Caco-2 (cell line): ENCODE measurements at regions not wholly inside any gene's neighbourhood (a gene's known extent, or its start where the extent isn't known, plus 50 kb on each side); places are given as distances from the start of the nearest gene placed in this dataset.

Experiments used
- BruUV-seq: library from RNA; stranded (reverse); fragments of 400-500 nt; replicated peaks from 2 replicates; lab custom pipeline; 2021; lab: Mats Ljungman, UMichigan
- CTCF ChIA-PET: fragments of 300-600 bp; sonication (Branson Sonifier 250); formaldehyde crosslinking; loops from one replicate; lab custom pipeline; 2022; ENCODE audit warnings: antibody characterized with exemption; lab: Charles Lee
- POLR2A ChIA-PET: fragments of 300-600 bp; sonication (Branson Sonifier 250); formaldehyde crosslinking; loops from one replicate; lab custom pipeline; 2022; ENCODE audit warnings: antibody characterized with exemption; lab: Charles Lee
- DNase-seq, 2 experiments: peaks; one replicate each; pipeline versions ENCODE4 v3.0.0 to v3.0.0-alpha.2; 2020 to 2022
- H3K27me3 ChIP-seq: replicated peaks from 2 replicates; pipeline ENCODE4 v1.6.0; 2011; ENCODE audit warnings: low read length; ENCODE audit not compliant: control insufficient read depth, insufficient read depth
- H3K36me3 ChIP-seq: 2 replicates; pipeline ENCODE4 v1.5.1; 2011; ENCODE audit warnings: low read length; ENCODE audit not compliant: control insufficient read depth, insufficient read depth
- H3K4me1 ChIP-seq: fragments of 250-450 bp; sonication (Bioruptor Pico); 2 replicates; pipeline ENCODE4 v1.5.1; 2020; ENCODE audit warnings: mild to moderate bottlenecking
- H3K4me3 ChIP-seq: 2 replicates; pipeline ENCODE4 v1.5.1; 2011; ENCODE audit warnings: low read depth, mild to moderate bottlenecking, control low read depth, low read length
- H3K9me3 ChIP-seq: fragments of 250-450 bp; sonication (Bioruptor Pico); 2 replicates; pipeline ENCODE4 v1.5.1; 2020; ENCODE audit warnings: mild to moderate bottlenecking, moderate library complexity
- H3K27ac Mint-ChIP-seq: one replicate; pipeline ENCODE4 v1.8.0; 2022; ENCODE audit warnings: mixed read lengths; ENCODE audit not compliant: unreplicated experiment
- H3K27me3 Mint-ChIP-seq: one replicate; pipeline ENCODE4 v1.8.0; 2022; ENCODE audit warnings: mixed read lengths; ENCODE audit not compliant: insufficient read depth, unreplicated experiment
- H3K36me3 Mint-ChIP-seq: one replicate; pipeline ENCODE4 v1.8.0; 2022; ENCODE audit warnings: mild to moderate bottlenecking, mixed read lengths; ENCODE audit not compliant: insufficient read depth, unreplicated experiment
- H3K4me1 Mint-ChIP-seq: one replicate; pipeline ENCODE4 v1.8.0; 2022; ENCODE audit warnings: low read depth, mixed read lengths; ENCODE audit not compliant: unreplicated experiment
- H3K4me3 Mint-ChIP-seq: one replicate; pipeline ENCODE4 v1.8.0; 2022; ENCODE audit warnings: mild to moderate bottlenecking, moderate library complexity, mixed read lengths; ENCODE audit not compliant: unreplicated experiment
- H3K9me3 Mint-ChIP-seq: one replicate; pipeline ENCODE4 v1.8.0; 2022; ENCODE audit warnings: mixed read lengths; ENCODE audit not compliant: unreplicated experiment
- CTCF ChIP-seq, 2 experiments: fragments of 200-600 bp in 1 of 2; IDR thresholded peaks; 1 replicate in 1 of 2; 2 replicates in 1 of 2; pipeline versions ENCODE4 v1.5.1 to v1.8.0; 2011 to 2022; ENCODE audit warnings: antibody characterized with exemption in 1 of 2, control low read depth in 1 of 2, inconsistent platforms in 1 of 2, low read depth in 1 of 2, low read length in 1 of 2, mild to moderate bottlenecking in 1 of 2, moderate library complexity in 1 of 2; ENCODE audit not compliant: insufficient read depth in 1 of 2, severe bottlenecking in 1 of 2, unreplicated experiment in 1 of 2
- intact Hi-C: fragments of 100-400 bp; cut with micrococcal nuclease; formaldehyde crosslinking; loops from one replicate; pipeline ENCODE4 v1.10.0; 2022; ENCODE audit not compliant: unreplicated experiment

- DNase-seq: no peak
- no peaks in the 10 kb centered on the region for H3K9me3 ChIP-seq
- Mint-ChIP-seq H3K4me1 (no peaks in the 10 kb centered on the region), H3K36me3 (no peaks in the 10 kb centered on the region), H3K27me3 (peaks cover 17% of the 10 kb centered on the region), H3K9me3 (no peaks in the 10 kb centered on the region), H3K4me3 (no peak overlapping the region), H3K27ac (no peak overlapping the region)
- no peaks in the 10 kb centered on the region for H3K36me3 ChIP-seq
- no peak overlapping the region for H3K4me3 ChIP-seq
- ChIA-PET CTCF (no interaction called here), POLR2A (no interaction called here)
- H3K27me3 ChIP-seq: peaks cover 1% of the 10 kb centered on the region; the same call in 1 of the 2 replicates
- H3K4me1 ChIP-seq: no peaks in the 10 kb centered on the region
- TF ChIP-seq CTCF (IDR thresholded peaks at IDR 0.05; ENCODE audit: insufficient read depth in 1 of 2, low read depth in 1 of 2, low read length in 1 of 2, severe bottlenecking in 1 of 2, unreplicated experiment in 1 of 2): no peak
- intact Hi-C loops: no loop called here
- BruUV-seq: no TSS peak
Measured at GRCh38 chr5:171701100-171701541, 84.5 kb upstream of the SMIM23 start.

GRCh38 chr5:171702135-171702770 is 83.4 kb upstream of the SMIM23 start:
- Mint-ChIP-seq H3K4me3 (no peak overlapping the region), H3K4me1 (no peaks in the 10 kb centered on the region), H3K36me3 (no peaks in the 10 kb centered on the region), H3K27ac (no peak overlapping the region), H3K9me3 (no peaks in the 10 kb centered on the region), H3K27me3 (peaks cover 17% of the 10 kb centered on the region)
- no peaks in the 10 kb centered on the region for H3K36me3 ChIP-seq
- peaks cover 1% of the 10 kb centered on the region; the same call in 1 of the 2 replicates for H3K27me3 ChIP-seq
- H3K4me3 ChIP-seq: no peak overlapping the region
- POLR2A ChIA-PET: no interaction called here
- no TSS peak for BruUV-seq
- intact Hi-C loops: no loop called here
- no peak for DNase-seq
- CTCF ChIA-PET: no interaction called here
- no peaks in the 10 kb centered on the region for H3K9me3 ChIP-seq
- no peaks in the 10 kb centered on the region for H3K4me1 ChIP-seq
- no peak for TF ChIP-seq CTCF (IDR thresholded peaks at IDR 0.05; ENCODE audit: insufficient read depth in 1 of 2, low read depth in 1 of 2, low read length in 1 of 2, severe bottlenecking in 1 of 2, unreplicated experiment in 1 of 2)

- H3K4me3 Mint-ChIP-seq: no peak overlapping the region
- H3K4me3 ChIP-seq: no peak overlapping the region
- CTCF ChIA-PET: no interaction called here
- H3K4me1 ChIP-seq: no peaks in the 10 kb centered on the region
- TF ChIP-seq CTCF (IDR thresholded peaks at IDR 0.05; ENCODE audit: insufficient read depth in 1 of 2, low read depth in 1 of 2, low read length in 1 of 2, severe bottlenecking in 1 of 2, unreplicated experiment in 1 of 2): no peak
- H3K9me3 Mint-ChIP-seq: no peaks in the 10 kb centered on the region
- intact Hi-C loops: no loop called here
- POLR2A ChIA-PET: no interaction called here
- H3K36me3 Mint-ChIP-seq: no peaks in the 10 kb centered on the region
- H3K27ac Mint-ChIP-seq: no peak overlapping the region
- no peaks in the 10 kb centered on the region for H3K36me3 ChIP-seq
- no peaks in the 10 kb centered on the region for H3K9me3 ChIP-seq
- no peaks in the 10 kb centered on the region for H3K27me3 ChIP-seq
- no peaks in the 10 kb centered on the region for H3K4me1 Mint-ChIP-seq
- peaks cover 17% of the 10 kb centered on the region for H3K27me3 Mint-ChIP-seq
- BruUV-seq: no TSS peak
- no peak for DNase-seq
Measured at GRCh38 chr5:171703146-171703545, 82.5 kb upstream of the SMIM23 start.
